Right lobe of liver (tissue), 4 donors: ENCODE measurements at regions not wholly inside any gene's neighbourhood (a gene's known extent, or its start where the extent isn't known, plus 50 kb on each side); places are given as distances from the start of the nearest gene placed in this dataset.

Source experiments
- CTCF ChIP-seq, 4 donors: fragments of 200-600 bp in 3 of 4; fragments of 450-650 bp in 1 of 4; IDR thresholded peaks; one replicate each; pipeline versions ENCODE4 v1.5.1 to v1.8.0; 2016 to 2022; ENCODE audit warnings: antibody characterized with exemption in 4 of 4, mild to moderate bottlenecking in 2 of 4
- POLR2A ChIP-seq: fragments of 450-650 bp; IDR thresholded peaks from one replicate; pipeline ENCODE4 v1.6.1; 2017; ENCODE audit warnings: antibody characterized with exemption, mild to moderate bottlenecking
- donor health status: DM: no; HTN: no; CAD: no.
- donor health status: DM: no; HTN: no; CAD: no.
- donor health status: DM: no; HTN: yes; CAD: no.

GRCh38 chr3:176090727-176091126 is 1106.6 kb downstream of the TBL1XR1 start:
- TF ChIP-seq CTCF (IDR thresholded peaks at IDR 0.05) (no peak), POLR2A (no peak)
